HG03066 (cell line): ENCODE measurements at regions not wholly inside any gene's neighbourhood (a gene's known extent, or its start where the extent isn't known, plus 50 kb on each side); places are given as distances from the start of the nearest gene placed in this dataset.

Experiments
- ATAC-seq: cut with Tn5 transposase; IDR thresholded peaks from one replicate; pipeline ENCODE4 v1.9.1; 2021; ENCODE audit warnings: low read depth; ENCODE audit not compliant: unreplicated experiment

DNA sequence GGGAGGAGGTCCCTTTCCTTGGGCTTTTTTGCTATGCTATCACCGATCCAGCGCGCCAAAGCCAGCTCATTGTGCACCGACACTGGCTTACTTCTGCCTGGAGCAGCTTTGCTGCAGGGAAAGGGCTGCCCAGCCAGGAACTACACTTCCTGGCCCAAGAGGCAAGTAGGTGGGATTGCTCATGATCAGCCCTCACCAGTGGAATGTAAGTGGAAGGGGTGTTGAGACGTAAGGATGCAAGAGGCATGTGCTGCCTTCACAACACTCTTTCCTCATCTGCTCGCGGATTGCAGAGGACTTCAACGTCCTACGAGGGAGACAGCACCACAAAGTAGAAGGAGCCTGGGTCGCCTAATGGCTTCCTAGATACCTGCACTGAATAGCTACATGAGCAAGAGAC, 104.3 kb upstream of the FOXF1 start:
- ATAC-seq: no peak

DNA sequence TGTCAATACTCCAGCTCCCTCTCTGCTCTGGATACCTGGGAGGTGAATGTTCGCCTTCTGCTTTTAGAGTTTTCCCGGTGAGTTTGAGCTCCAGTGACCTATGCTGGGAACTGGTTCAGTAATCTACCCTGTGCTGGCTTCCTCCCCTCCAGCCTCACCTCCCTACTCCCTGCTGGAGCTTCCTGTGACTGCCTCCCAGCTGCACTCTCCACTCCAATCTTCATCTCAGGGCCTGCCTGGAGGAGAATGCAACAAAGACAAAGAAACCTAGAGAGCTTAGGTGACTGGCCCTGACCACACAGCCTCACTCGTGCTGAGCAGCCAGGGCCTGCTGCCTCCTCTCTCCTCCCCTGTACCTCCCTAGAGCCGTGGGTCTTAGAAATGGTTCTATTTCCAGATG, 101.6 kb upstream of the FOXF1 start:
- no peak for ATAC-seq

DNA sequence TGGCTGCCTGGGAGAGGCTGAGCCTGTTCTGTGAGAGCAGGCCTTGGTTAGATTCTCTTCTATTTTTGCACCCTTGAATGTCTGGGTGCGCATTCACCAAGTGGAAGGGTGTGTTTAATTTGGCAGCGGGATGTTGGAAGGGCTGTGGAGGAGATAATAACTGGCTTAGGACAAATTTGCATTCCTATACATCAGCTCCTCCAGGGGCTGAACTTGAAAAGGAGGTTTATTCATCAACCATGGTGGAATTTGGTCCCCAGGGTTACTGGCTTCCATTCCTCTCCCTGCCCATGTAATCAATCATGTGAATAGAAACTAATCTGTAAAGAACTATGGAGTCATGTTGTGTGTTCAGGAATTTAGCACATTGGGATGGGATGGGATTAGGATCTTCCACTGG, 100.2 kb upstream of the FOXF1 start:
- no peak for ATAC-seq

DNA sequence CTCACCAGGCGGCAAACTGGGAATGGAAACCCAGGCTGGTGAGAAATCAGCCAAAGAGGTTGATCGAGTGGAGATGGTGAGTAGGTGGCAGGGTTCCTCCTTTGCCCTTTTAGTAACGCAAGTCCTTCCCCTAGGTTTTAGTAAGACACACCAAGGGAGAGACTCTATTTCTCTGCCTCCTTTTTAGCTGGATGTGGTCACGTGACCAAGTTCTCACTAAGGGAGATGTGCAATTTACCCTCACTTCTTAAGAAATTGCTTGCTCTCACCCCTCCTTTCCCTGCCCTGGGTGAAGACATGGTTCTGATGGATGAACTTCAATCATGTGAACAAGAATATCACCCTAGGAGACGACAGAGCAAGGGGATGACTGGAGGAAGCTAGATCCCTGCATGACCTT, 99.8 kb upstream of the FOXF1 start:
- no peak for ATAC-seq

DNA sequence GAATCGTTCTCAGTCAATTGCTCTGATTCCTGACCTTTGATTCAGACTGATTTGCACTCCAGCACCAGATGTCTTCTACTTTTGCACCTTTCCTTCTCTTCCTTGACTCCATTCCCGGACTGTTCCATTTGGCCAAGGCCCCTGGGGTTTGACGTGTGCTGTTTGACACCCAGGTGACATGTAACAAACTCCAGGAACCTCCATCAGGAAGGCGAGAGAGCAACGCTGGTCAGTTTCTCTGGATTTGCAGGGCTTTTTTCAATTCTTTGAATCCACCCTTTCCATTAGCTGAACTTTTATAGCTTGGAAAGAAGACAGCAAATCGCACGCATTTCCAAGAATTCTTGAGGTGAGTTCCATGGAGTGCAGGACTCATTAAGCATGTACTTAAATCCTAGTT, 98.4 kb upstream of the FOXF1 start:
- no peak for ATAC-seq

DNA sequence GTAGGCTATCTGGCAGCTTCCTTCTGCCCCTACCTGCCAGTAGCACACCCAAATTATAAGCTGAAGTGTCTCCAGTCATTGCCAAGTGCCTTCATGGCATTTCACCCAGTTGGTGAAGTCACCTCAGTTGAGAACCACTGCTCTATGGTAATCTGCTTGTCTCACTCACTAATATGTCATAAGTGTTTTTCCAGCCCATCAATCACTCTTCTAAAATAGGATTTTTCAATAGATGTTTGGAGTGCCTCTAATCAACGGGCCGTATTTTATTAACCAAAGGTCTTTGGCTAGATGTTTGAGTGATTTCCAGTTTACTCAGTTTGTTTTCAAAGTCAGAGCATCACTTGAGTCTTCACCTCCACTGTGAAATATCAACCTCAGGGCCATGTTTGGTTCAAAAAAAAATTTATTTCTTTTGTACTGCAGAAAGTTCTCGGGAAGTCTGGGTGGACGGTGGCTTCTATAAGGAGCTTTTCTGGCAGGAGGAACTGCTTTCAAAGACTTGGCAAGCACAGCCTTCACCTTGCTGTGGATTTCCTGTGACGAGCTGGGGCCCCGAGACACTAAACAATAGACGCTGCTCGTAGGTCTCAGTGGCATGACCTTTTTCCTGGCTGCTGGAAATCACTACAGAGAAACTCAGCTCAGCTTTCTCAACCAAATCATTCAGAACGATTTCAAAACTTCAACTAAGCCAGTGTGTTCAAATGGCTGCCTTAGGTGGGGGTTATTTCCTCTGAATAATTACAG, 95.2 kb upstream of the FOXF1 start:
- no peak for ATAC-seq

DNA sequence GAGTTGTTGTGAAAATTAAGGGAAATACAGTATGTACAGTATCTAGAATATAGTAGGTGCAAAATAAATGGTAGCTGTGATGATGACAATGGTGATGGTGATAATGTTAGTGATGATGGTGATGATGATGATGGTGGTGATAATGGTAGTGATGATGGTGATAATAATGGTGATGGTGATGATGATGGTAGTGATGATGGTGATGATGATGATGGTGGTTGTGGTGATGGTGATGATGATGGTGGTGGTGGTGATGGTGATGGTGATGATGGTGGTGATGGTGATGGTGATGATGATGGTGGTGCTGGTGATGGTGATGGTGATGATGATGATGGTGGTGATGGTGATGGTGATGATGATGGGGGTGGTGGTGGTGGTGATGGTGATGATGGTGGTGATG, 91.3 kb upstream of the FOXF1 start:
- ATAC-seq: no peak

DNA sequence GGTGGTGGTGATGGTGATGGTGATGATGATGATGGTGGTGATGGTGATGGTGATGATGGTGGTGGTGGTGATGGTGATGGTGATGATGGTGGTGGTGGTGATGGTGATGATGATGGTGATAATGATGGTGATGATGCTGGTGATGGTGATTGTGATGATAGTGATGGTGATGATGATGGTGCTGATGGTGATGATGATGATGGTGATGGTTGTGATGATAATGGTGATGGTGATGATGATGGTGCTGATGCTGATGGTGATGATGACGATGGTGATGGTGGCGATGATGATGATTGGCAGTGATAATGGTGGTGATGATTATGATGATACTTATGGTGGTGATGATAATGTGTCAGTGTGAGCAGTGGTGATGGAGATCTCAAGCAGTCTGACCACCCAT, 90.8 kb upstream of the FOXF1 start:
- ATAC-seq: no peak

DNA sequence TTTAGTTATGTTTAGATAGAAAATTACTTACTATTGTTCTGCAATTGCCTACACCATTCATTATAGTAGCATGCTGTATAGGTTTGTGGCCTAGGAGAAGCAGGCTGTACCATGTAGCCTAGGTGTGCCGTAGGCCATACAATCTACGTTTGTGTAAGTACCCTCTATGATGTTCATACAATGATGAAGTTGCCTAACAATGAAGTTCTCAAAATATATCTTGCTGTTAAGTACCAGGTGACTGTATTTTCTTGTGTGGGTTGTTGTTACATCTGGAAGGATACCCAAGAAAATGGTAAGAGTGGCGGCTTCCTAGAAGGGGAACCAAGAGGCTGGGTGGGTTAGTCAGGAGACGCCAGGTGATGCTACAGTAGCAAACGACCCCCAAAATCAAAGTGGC, 88.3 kb upstream of the FOXF1 start:
- no peak for ATAC-seq

DNA sequence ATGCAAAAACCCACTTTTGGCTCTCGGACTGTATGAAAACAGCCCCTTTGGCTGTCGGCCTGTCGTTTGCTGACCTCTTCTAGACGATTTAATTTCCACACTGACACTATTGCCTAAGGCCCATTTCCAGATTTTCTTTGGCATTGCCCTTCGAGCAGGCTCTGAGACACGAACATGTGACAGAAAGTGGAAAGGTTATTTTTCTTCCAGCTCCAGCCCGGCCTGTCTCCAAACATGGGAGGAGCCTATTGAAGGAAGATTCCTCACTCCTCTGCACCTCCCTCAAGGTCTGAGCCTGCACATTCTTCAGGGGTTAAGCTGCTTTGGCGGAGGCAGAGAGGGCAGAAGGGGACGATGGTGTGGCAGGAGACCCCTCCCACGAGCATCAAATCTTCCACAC, 85.9 kb upstream of the FOXF1 start:
- no peak for ATAC-seq

DNA sequence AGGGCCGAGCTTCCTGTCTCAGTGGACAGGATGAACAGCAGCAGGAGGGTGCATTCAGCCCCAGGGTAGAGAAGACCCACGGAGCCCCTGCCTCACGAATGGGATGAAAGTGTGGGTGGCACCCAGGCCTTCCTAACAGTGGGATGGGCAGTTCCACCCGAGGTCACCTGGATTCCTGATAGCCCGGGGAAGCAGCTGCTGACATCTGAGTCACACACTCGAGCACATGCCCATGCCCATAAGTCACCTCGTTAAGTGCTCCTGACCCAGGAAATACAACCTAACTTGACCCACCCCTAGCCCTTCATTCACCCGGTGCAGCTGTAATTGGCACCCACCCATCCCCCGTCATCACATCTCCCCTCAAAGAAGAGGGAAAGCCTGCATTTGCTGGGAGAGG, 85.3 kb upstream of the FOXF1 start:
- ATAC-seq: no peak

DNA sequence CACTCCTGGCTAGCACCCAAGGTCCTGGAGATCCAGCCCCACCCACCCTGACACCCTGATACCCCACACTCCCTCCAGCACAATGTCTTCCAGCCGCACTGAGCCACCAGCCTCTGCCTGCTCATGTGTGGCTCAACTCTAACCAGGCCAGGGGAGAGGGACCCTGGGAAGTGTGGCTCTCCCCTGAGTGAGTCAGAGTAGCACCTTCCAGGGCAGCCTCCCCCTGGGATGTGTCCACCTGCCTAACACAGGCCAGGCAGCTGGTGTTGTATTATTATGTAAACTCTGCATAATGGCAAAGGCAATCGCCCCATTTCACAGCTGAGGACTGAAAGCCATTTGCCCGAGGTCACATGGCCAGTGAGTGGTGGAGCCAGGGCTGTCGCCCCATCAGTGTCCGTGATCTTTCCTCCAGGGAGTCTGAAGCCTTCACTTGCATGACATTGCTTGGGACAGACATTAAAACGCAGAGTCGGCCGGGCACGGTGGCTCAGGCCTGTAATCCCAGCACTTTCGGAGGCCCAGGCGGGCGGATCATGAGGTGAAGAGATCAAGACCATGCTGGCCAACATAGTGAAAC, 84.2 kb upstream of the FOXF1 start:
- no peak for ATAC-seq

DNA sequence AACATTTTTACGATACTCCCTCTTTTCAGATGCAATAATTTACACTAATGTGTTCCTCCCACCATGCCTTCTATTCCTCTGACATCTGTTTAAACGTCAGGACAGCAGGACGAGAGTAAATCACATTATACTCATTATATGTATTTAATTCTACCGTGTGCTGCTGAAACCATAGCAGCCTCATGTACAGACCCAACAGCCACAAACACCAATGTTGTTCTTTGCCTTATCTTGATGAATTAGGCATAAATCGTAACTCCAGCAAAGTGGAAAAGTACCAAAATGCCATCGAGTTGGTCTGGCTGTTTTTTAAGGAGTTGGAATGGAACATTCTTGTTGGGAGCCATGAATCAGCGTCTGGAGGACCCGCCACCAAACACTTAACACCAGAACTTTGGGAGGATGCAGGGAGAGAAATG, 82.9 kb upstream of the FOXF1 start:
- ATAC-seq: no peak

DNA sequence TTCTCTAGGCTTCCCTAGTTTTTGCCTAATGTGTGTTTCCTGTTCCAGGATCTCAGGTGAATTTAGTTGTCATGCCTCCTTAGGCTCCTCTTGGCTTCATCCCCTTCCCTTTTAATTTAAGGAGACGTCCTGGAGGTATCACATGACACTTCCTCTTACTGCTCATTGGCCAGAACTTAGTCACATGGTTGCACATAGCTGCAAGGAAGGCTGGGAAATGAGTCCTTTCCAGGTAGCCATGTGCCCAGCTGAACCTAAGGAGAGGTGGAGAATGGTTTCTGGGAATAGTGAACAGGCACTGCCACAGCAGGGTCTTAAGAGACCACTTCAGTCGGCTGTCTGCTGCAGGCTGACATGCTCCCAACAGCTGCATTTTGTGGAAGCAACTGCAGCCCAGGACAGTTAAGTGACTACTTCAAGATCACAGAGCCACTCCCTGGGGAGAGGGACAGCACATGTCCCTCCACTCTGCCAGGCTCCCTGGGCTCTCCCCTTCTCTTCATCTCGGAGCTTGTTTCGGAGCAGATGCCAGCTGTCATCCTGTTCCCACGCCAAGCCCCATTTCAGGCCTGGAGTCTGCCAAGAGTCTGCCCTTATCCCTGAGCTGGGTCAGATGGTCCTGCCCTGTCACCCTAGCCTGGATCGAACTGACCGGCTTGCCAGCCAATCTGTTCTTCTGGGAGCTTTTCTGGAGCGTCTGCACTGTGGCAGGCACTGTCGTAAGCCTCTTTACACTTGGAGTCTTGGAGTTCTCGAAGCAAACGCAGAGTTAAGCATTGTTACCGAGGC, 81.4 kb upstream of the FOXF1 start:
- no peak for ATAC-seq

DNA sequence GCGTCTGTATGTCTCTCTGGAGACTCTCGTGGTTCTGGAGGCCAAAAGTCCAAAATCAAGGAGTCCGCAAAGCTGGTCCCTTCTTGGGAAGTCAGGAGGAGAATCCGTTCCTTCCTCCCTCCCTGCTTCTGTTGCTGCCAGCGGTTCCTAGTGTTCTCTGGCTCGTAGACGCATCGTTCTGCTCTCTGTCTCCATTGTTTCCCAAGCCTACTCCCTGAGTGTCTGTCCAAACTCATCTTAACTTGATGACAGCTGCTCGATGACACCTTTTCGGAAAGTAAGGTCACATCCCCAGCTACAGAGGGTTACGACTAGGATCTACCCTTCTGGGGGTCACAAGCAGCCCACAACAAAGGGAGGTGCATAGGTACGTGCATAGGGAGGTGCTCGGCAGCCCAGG, 80.7 kb upstream of the FOXF1 start:
- no peak for ATAC-seq

DNA sequence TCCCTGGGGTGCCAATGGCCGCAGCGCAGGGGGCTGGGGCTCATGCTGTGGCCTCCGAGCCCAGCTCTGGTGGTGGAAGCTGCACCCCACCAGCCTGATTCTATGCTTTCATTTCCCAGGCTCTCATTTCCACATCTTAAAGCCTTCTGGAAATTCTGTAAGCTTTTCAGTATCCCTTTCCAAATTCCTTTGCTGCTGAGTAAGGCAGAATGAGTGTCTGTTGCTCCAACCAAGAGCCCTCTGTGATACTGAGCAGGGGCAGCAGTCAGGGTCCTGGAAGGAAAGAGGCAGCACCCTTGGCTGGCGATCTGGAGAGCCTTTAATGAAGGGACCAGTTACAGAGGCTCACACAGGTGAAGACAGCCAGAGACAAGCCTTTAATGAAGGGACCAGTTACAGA, 79.5 kb upstream of the FOXF1 start:
- ATAC-seq: no peak

DNA sequence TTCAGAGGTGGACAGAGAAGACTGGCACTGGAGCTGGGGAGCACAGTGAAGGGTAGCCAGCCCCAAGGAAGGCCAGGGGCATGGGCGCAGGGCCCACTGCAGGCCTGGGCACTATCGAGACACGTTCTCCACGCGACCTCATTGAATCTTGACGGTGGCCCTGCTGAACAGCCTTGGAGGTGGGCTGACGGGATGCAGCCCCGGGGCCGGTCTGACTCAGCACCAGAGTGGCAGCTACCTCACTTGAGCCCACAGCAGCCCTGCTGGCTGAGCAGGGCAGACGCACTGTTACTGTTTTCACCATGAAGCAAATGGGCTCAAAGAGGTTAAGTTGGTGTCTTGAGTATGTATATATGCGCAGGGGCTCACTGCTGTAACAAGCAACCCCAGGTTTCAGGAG, 78.8 kb upstream of the FOXF1 start:
- ATAC-seq: no peak

DNA sequence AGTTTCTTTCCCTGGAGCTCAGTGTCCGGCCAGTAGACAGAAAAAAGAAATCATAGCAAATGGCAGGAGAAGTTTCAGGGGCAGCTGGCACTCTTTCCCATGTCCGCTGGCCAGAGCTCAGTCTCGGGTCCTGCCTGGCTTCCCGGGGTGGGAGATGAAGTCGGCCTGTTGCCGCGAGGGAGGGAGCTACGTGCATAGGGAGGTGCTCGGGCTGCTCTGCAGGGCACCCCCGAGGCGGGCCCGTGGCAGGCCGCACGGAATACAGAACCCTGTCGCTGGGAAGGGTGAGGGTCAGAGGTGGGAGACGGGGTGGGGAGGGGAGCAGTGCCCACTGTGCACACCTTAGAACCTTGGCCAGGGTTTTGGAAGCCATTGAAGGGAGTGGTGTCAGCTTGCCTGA, 78.3 kb upstream of the FOXF1 start:
- ATAC-seq: no peak

DNA sequence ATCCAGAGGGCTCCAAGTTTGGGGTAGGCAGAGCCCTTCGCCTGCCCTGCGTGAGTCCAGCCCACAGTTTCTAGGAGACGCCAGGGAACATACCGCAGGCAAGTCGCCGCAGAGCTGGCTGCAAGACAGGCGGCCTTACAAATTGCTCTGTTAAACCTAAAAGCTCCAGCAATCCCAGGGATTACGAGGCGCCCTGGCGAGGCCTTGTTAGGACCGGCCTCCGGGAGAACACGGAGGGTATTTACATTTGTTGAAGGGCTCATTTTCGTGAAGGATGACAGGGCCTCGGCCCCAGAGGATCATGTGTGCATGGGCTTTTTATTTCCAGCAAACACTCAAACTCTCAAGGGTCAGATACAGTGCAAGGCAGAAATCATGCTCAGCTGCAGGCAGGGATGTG, 77.6 kb upstream of the FOXF1 start:
- ATAC-seq: no peak

DNA sequence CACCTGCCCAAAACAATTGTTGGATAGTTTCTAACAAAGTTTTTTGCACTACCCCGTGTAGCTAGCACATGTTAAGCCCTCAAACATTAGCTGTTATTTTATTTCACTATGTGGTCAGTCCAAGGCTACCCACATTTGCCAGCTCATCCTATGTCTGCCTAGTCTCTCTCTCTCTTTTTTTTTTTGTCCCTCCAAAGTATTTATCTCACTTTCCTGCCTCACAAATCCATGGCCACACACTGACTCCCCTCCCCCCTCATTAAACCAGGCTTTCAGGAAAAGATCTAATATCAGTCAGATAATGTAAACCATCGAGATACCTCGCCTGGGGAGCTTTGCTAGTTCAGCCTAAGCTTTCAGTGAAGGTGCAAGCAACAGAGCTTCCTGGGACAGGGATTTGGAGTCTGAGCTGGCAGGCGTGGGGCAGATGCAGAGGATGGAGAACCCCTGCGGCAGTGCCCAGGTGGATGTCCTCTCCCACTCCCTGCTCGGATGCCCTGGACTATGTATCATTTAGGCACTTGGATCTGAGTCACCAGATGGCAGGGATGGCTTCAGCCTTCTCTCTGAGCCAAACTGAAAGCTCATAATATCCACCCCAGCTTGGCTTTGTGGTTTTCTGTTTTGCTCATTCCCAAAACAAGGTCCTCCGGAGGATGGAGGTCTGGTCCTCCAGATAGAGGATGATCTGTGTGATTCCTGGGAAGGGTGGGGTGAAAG, 73.7 kb upstream of the FOXF1 start:
- ATAC-seq: no peak

DNA sequence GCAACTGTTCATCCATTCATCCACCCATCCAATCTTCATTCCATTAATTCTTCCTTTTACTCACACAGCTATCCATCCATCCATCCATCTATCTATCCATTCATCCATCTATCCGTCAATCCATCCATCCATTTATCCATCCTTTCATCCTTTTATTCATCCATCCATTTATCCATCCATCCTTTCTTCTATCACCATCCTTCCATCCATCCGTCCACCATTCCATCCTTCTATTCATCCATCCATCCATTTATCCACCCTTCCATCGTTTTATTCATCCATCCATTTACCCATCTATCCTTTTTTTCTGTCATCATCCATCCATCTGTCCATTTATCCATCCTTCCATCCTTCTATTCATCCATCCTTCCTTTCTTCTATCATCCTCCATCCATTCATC, 73.0 kb upstream of the FOXF1 start:
- ATAC-seq: no peak
